GM23338 (cell line): ENCODE measurements at regions not wholly inside any gene's neighbourhood (a gene's known extent, or its start where the extent isn't known, plus 50 kb on each side); places are given as distances from the start of the nearest gene placed in this dataset.

Experiments
- ATAC-seq: fragments of 200-7000 bp; cut with Tn5 transposase; 3 replicates; pipeline ENCODE4 v1.9.1; 2020
- DNase-seq: peaks from one replicate; pipeline ENCODE4 v3.0.0-alpha.2; 2015; ENCODE audit warnings: low spot score
- H2AFZ ChIP-seq: fragments of 200-600 bp; sonication (generic); 2 replicates; pipeline ENCODE4 v1.8.0; 2016; ENCODE audit warnings: antibody characterized with exemption, mild to moderate bottlenecking, moderate library complexity
- H3F3A ChIP-seq: fragments of 200-600 bp; sonication (generic); replicated peaks from 2 replicates; pipeline ENCODE4 v1.8.0; 2017; ENCODE audit warnings: antibody characterized with exemption, mixed run types, low read depth
- H3K27ac ChIP-seq: fragments of 200-600 bp; sonication (generic); 2 replicates; pipeline ENCODE4 v1.6.1; 2016; ENCODE audit warnings: low read depth
- H3K27me3 ChIP-seq: fragments of 200-600 bp; sonication (generic); 2 replicates; pipeline ENCODE4 v1.8.0; 2016; ENCODE audit warnings: mild to moderate bottlenecking, mixed run types, moderate library complexity; ENCODE audit not compliant: insufficient read depth
- H3K36me3 ChIP-seq: fragments of 200-600 bp; sonication (generic); 2 replicates; pipeline ENCODE4 v1.8.0; 2016; ENCODE audit warnings: mild to moderate bottlenecking; ENCODE audit not compliant: insufficient read depth
- H3K4me1 ChIP-seq: fragments of 200-600 bp; sonication (generic); 2 replicates; pipeline ENCODE4 v1.8.0; 2016; ENCODE audit warnings: mild to moderate bottlenecking, moderate library complexity; ENCODE audit not compliant: insufficient read depth
- H3K4me2 ChIP-seq: fragments of 200-600 bp; sonication (generic); 2 replicates; pipeline ENCODE4 v1.7.1; 2017; ENCODE audit warnings: mixed run types
- H3K4me3 ChIP-seq: fragments of 200-600 bp; sonication (generic); 2 replicates; pipeline ENCODE4 v1.6.1; 2016; ENCODE audit warnings: mixed run types
- H3K79me2 ChIP-seq: fragments of 200-600 bp; sonication (generic); replicated peaks from 2 replicates; pipeline ENCODE4 v1.8.0; 2017; ENCODE audit warnings: mild to moderate bottlenecking; ENCODE audit not compliant: insufficient read depth
- H3K9me2 ChIP-seq: fragments of 200-600 bp; sonication (generic); 2 replicates; pipeline ENCODE4 v1.8.0; 2017; ENCODE audit not compliant: insufficient read depth
- H4K20me1 ChIP-seq: fragments of 200-600 bp; sonication (generic); replicated peaks from 2 replicates; pipeline ENCODE4 v1.8.0; 2017; ENCODE audit warnings: mild to moderate bottlenecking; ENCODE audit not compliant: insufficient read depth
- H3K27ac Mint-ChIP-seq: 2 replicates; pipeline ENCODE4 v1.8.0; 2020; ENCODE audit warnings: inconsistent platforms, mild to moderate bottlenecking, moderate library complexity, mixed read lengths
- H3K27me3 Mint-ChIP-seq: 3 replicates; pipeline ENCODE4 v1.8.0; 2022; ENCODE audit warnings: low read depth, mild to moderate bottlenecking, moderate library complexity, mixed read lengths, inconsistent platforms; ENCODE audit not compliant: insufficient read depth, poor library complexity
- H3K36me3 Mint-ChIP-seq: 3 replicates; pipeline ENCODE4 v1.8.0; 2021; ENCODE audit warnings: low read depth, mild to moderate bottlenecking, inconsistent platforms, moderate library complexity, mixed read lengths
- H3K4me1 Mint-ChIP-seq: 3 replicates; pipeline ENCODE4 v1.8.0; 2020; ENCODE audit warnings: mild to moderate bottlenecking, inconsistent platforms, mixed read lengths
- H3K4me3 Mint-ChIP-seq: 3 replicates; pipeline ENCODE4 v1.8.0; 2021; ENCODE audit warnings: moderate library complexity, mild to moderate bottlenecking, inconsistent platforms, mixed read lengths
- H3K9me3 Mint-ChIP-seq: 3 replicates; pipeline ENCODE4 v1.8.0; 2020; ENCODE audit warnings: moderate library complexity, mild to moderate bottlenecking, inconsistent platforms, mixed read lengths
- CREB1 ChIP-seq: fragments of 250-450 bp; sonication (Bioruptor Pico); IDR thresholded peaks from 2 replicates; pipeline ENCODE4 v1.5.0; 2020; ENCODE audit warnings: low read depth, mild to moderate bottlenecking, moderate library complexity
- CTCF ChIP-seq, 2 experiments: fragments of 200-600 bp in 1 of 2; sonication (generic) in 1 of 2; conservative IDR thresholded peaks; 2 replicates each; pipeline versions ENCODE4 v1.5.1 to v1.6.1; 2016 to 2017; ENCODE audit warnings: antibody characterized with exemption in 2 of 2, low read depth in 2 of 2, mild to moderate bottlenecking in 2 of 2, moderate library complexity in 1 of 2
- EZH2phosphoT487 ChIP-seq: fragments of 200-600 bp; sonication (generic); IDR thresholded peaks from one replicate; pipeline ENCODE4 v1.8.1; 2018; ENCODE audit warnings: antibody characterized with exemption; ENCODE audit not compliant: unreplicated experiment
- JUNB ChIP-seq: IDR thresholded peaks from one replicate; pipeline ENCODE4 v1.6.1; 2016; ENCODE audit warnings: antibody characterized with exemption; ENCODE audit not compliant: unreplicated experiment
- NANOG ChIP-seq: IDR thresholded peaks from 2 replicates; pipeline ENCODE4 v1.6.1; 2016; ENCODE audit warnings: antibody characterized with exemption, borderline replicate concordance
- POLR2AphosphoS5 ChIP-seq: IDR thresholded peaks from 2 replicates; pipeline ENCODE4 v1.6.1; 2016; ENCODE audit warnings: antibody characterized with exemption, low read depth
- REST ChIP-seq: IDR thresholded peaks from one replicate; pipeline ENCODE4 v1.6.1; 2018; ENCODE audit warnings: antibody characterized with exemption; ENCODE audit not compliant: unreplicated experiment
- STAT1 ChIP-seq: IDR thresholded peaks from one replicate; pipeline ENCODE4 v1.6.1; 2016; ENCODE audit warnings: antibody characterized with exemption; ENCODE audit not compliant: unreplicated experiment
- ZNF114 ChIP-seq: fragments of 250-450 bp; sonication (Bioruptor Pico); IDR thresholded peaks from 2 replicates; pipeline ENCODE4 v1.5.0; 2020; ENCODE audit warnings: mild to moderate bottlenecking, moderate library complexity
- ZNF331 ChIP-seq: fragments of 250-450 bp; sonication (Bioruptor Pico); IDR thresholded peaks from 2 replicates; pipeline ENCODE4 v1.5.0; 2020; ENCODE audit warnings: low read depth, mild to moderate bottlenecking, moderate library complexity
- ZNF462 ChIP-seq: fragments of 250-450 bp; sonication (Bioruptor Pico); IDR thresholded peaks from 2 replicates; pipeline ENCODE4 v1.5.0; 2020; ENCODE audit warnings: mild to moderate bottlenecking, moderate library complexity
- TF ChIP-seq, protein P1 (sequence below): IDR thresholded peaks from 2 replicates; pipeline ENCODE4 v1.6.1; 2016; ENCODE audit warnings: antibody characterized with exemption

DNA sequence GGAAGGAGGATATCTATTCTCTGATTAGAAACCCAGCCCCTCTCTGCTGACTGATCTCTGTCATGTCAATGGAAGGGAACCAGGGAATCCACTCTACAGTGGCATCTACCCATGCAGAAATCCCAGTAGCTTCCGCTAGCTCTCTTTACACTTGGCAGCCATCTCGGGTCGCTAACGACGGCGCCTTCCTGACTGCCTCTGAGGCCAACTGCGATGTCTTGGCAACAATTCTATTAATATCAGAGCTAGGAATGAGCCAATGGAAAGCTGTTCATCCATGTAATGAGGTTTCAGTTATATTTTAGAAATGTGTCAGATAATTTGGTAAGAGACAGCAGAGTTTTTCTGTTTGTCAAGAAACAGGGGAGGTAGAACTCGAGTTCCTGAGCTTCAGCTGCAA, 67.6 kb upstream of the ATP10B start:
- no peaks in the 10 kb centered on the region for H3K9me2 ChIP-seq
- H3K27me3 ChIP-seq, result no peaks in the 10 kb centered on the region
- no peak overlapping the region for H3K4me2 ChIP-seq
- H2AFZ ChIP-seq, result no peak overlapping the region
- TF ChIP-seq CREB1 (CRISPR knock-in tag) (no peak), EZH2phosphoT487 (no peak), JUNB (no peak), STAT1 (no peak), ZNF331 (CRISPR knock-in tag) (no peak), POLR2AphosphoS5 (no peak), ZNF462 (CRISPR knock-in tag) (no peak), REST (no peak), CTCF (conservative IDR thresholded peaks at IDR 0.05; ENCODE audit: low read depth in 2 of 2) (no peak), ZNF114 (CRISPR knock-in tag) (no peak), NANOG (no peak)
- TF ChIP-seq, protein P1, sequence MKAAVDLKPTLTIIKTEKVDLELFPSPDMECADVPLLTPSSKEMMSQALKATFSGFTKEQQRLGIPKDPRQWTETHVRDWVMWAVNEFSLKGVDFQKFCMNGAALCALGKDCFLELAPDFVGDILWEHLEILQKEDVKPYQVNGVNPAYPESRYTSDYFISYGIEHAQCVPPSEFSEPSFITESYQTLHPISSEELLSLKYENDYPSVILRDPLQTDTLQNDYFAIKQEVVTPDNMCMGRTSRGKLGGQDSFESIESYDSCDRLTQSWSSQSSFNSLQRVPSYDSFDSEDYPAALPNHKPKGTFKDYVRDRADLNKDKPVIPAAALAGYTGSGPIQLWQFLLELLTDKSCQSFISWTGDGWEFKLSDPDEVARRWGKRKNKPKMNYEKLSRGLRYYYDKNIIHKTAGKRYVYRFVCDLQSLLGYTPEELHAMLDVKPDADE, result no peak
- H3K4me3 ChIP-seq, result no peak overlapping the region
- H3K27ac ChIP-seq, result no peak overlapping the region
- no peaks in the 10 kb centered on the region for H3F3A ChIP-seq
- Mint-ChIP-seq H3K27me3 (peaks cover 4% of the 10 kb centered on the region), H3K36me3 (no peaks in the 10 kb centered on the region), H3K27ac (no peak overlapping the region), H3K9me3 (no peaks in the 10 kb centered on the region), H3K4me1 (peaks cover 9% of the 10 kb centered on the region), H3K4me3 (no peak overlapping the region)
- ATAC-seq, result no peak
- no peaks in the 10 kb centered on the region for H3K36me3 ChIP-seq
- no peaks in the 10 kb centered on the region for H4K20me1 ChIP-seq
- DNase-seq, result no peak
- peaks cover 5% of the 10 kb centered on the region; the same call in 1 of the 2 replicates for H3K4me1 ChIP-seq
- no peaks in the 10 kb centered on the region for H3K79me2 ChIP-seq
